SU-DHL-6 (cell line): ENCODE measurements at regions not wholly inside any gene's neighbourhood (a gene's known extent, or its start where the extent isn't known, plus 50 kb on each side); places are given as distances from the start of the nearest gene placed in this dataset.

ENCODE experiments used
- CTCF ChIP-seq: fragments of 200-600 bp; sonication (generic); IDR thresholded peaks from one replicate; pipeline ENCODE4 v1.5.1; 2017; ENCODE audit warnings: antibody characterized with exemption, mild to moderate bottlenecking, low read length, moderate library complexity; ENCODE audit not compliant: insufficient read depth, poor library complexity, severe bottlenecking
- EZH2phosphoT487 ChIP-seq: fragments of 200-600 bp; sonication (generic), shearing (Covaris generic); conservative IDR thresholded peaks from 2 replicates; pipeline ENCODE4 v1.6.1; 2018; ENCODE audit warnings: mild to moderate bottlenecking, antibody characterized with exemption, low read length, moderate library complexity, mixed read lengths

GRCh38 chr6:80437221-80437620 is 330.8 kb downstream of the BCKDHB start:
- TF ChIP-seq CTCF: no peak
- no peak for TF ChIP-seq EZH2phosphoT487
